Nephron progenitor cell (in vitro differentiated cells): ENCODE measurements at regions not wholly inside any gene's neighbourhood (a gene's known extent, or its start where the extent isn't known, plus 50 kb on each side); places are given as distances from the start of the nearest gene placed in this dataset.

ENCODE experiments used
- DNase-seq: peaks from one replicate; pipeline ENCODE4 v3.0.0; 2021
- H3K27ac Mint-ChIP-seq: 2 replicates; pipeline ENCODE4 v1.8.0; 2021; ENCODE audit warnings: mild to moderate bottlenecking, moderate library complexity, mixed read lengths
- H3K27me3 Mint-ChIP-seq: 2 replicates; pipeline ENCODE4 v1.8.0; 2021; ENCODE audit warnings: mild to moderate bottlenecking, low read depth, mixed read lengths; ENCODE audit not compliant: poor library complexity
- H3K36me3 Mint-ChIP-seq: 2 replicates; pipeline ENCODE4 v1.8.0; 2021; ENCODE audit warnings: low read depth, mixed read lengths
- H3K4me1 Mint-ChIP-seq: 2 replicates; pipeline ENCODE4 v1.8.0; 2021; ENCODE audit warnings: mixed read lengths
- H3K4me3 Mint-ChIP-seq: 2 replicates; pipeline ENCODE4 v1.8.0; 2021; ENCODE audit warnings: mild to moderate bottlenecking, moderate library complexity, mixed read lengths
- H3K9me3 Mint-ChIP-seq: 2 replicates; pipeline ENCODE4 v1.8.0; 2021; ENCODE audit warnings: mild to moderate bottlenecking, moderate library complexity, mixed read lengths
- TF ChIP-seq, protein P1 (sequence below): fragments of 200-600 bp; sonication (generic); IDR thresholded peaks from 2 replicates; pipeline ENCODE4 v1.5.0; 2021; ENCODE audit warnings: antibody characterized with exemption

DNA sequence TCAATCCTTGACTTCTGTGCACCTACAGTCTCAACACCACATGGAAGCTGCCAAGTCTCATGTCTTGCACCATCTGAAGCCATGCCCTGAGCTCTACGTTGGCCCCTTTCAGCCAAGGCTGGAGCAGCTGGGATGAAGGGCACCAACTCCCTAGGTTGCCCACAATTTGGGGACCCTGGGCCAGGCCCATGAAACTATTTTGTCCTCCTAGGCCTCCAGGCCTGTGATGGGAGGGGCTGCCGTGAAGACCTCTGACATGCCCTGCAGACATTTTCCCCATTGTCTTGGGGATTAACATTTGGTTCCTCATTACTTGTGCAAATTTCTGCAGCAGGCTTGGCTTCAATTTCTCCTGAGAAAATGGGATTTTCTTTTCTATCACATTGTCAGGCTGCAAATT is 285.1 kb downstream of the DTWD2 start:
- peaks cover 37% of the 10 kb centered on the region for H3K9me3 Mint-ChIP-seq
- peaks cover 31% of the 10 kb centered on the region for H3K36me3 Mint-ChIP-seq
- H3K27ac Mint-ChIP-seq, result no peak overlapping the region
- no peaks in the 10 kb centered on the region for H3K27me3 Mint-ChIP-seq
- TF ChIP-seq, protein P1, sequence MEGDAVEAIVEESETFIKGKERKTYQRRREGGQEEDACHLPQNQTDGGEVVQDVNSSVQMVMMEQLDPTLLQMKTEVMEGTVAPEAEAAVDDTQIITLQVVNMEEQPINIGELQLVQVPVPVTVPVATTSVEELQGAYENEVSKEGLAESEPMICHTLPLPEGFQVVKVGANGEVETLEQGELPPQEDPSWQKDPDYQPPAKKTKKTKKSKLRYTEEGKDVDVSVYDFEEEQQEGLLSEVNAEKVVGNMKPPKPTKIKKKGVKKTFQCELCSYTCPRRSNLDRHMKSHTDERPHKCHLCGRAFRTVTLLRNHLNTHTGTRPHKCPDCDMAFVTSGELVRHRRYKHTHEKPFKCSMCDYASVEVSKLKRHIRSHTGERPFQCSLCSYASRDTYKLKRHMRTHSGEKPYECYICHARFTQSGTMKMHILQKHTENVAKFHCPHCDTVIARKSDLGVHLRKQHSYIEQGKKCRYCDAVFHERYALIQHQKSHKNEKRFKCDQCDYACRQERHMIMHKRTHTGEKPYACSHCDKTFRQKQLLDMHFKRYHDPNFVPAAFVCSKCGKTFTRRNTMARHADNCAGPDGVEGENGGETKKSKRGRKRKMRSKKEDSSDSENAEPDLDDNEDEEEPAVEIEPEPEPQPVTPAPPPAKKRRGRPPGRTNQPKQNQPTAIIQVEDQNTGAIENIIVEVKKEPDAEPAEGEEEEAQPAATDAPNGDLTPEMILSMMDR, result no peak
- no peak for DNase-seq
- H3K4me1 Mint-ChIP-seq, result peaks cover 14% of the 10 kb centered on the region
- H3K4me3 Mint-ChIP-seq, result no peak overlapping the region

DNA sequence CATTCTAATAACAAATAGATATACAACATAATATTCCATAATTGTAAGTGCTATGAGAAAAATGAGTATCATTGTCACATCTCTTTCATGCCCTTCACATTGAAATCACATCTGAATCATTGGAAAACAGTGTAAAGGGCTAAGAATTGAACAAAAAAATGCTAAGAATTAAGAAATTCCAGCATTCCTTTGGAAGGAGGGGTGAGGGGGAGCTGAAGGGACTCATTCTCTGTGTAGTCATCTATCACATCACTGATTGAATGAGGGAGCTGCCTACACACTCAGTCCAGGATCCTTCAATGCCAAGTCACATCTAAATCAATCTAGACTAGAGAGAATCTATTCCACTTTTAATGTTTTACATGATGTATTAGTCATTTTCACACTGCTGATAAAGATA is 286.6 kb downstream of the DTWD2 start:
- H3K4me1 Mint-ChIP-seq, result peaks cover 14% of the 10 kb centered on the region
- no peak overlapping the region for H3K27ac Mint-ChIP-seq
- TF ChIP-seq, protein P1, result no peak
- no peaks in the 10 kb centered on the region for H3K27me3 Mint-ChIP-seq
- H3K36me3 Mint-ChIP-seq, result peaks cover 31% of the 10 kb centered on the region
- H3K9me3 Mint-ChIP-seq, result peaks cover 36% of the 10 kb centered on the region
- DNase-seq, result no peak
- H3K4me3 Mint-ChIP-seq, result no peak overlapping the region

DNA sequence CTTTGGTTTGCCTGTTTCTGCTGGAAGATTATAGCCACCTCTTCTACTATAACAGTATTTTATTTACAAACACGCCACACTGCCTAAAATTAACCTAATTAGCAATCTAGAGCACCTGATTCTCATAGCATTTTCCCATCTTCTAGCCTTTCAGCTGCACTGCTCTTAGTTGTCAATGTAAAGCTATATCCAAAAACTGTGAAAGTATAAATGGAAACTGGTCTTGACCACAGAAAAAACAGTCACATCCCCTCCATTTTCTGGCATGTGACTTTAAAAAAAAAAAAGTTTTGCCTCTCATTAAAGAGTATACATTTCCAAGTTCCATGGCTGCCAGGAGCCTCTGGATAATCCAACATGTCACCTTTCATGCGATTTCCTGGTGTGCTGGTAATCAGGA is 287.8 kb downstream of the DTWD2 start:
- H3K27me3 Mint-ChIP-seq, result no peaks in the 10 kb centered on the region
- no peak for DNase-seq
- H3K4me1 Mint-ChIP-seq, result peaks cover 6% of the 10 kb centered on the region
- no peak overlapping the region for H3K4me3 Mint-ChIP-seq
- TF ChIP-seq, protein P1, result no peak
- H3K9me3 Mint-ChIP-seq, result peaks cover 36% of the 10 kb centered on the region
- H3K36me3 Mint-ChIP-seq, result peaks cover 27% of the 10 kb centered on the region
- no peak overlapping the region for H3K27ac Mint-ChIP-seq

DNA sequence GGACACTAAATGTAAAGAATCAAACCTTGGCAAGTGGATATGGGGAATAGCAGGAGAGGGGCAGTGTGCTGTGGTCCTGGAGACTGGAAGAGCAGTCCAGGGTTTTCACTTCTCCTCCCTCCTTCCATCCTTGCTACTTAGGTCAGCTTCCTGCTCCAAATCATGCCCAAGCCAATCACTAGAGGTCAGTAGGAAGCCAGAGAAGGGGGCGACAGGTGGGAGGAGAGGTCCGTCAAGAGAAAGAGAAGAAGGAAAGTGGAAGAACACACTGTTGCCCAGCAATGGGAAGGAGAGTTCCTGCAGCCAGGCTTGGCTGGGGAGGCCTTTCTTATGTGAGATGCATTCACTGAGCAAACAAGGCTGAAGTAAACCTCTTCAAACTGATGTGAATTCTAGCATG is 289.6 kb downstream of the DTWD2 start:
- H3K27me3 Mint-ChIP-seq, result no peaks in the 10 kb centered on the region
- peaks cover 15% of the 10 kb centered on the region for H3K36me3 Mint-ChIP-seq
- H3K4me1 Mint-ChIP-seq, result peaks cover under 1% of the 10 kb centered on the region
- DNase-seq, result no peak
- no peak overlapping the region for H3K4me3 Mint-ChIP-seq
- peaks cover 24% of the 10 kb centered on the region for H3K9me3 Mint-ChIP-seq
- TF ChIP-seq, protein P1, result no peak
- H3K27ac Mint-ChIP-seq, result no peak overlapping the region

DNA sequence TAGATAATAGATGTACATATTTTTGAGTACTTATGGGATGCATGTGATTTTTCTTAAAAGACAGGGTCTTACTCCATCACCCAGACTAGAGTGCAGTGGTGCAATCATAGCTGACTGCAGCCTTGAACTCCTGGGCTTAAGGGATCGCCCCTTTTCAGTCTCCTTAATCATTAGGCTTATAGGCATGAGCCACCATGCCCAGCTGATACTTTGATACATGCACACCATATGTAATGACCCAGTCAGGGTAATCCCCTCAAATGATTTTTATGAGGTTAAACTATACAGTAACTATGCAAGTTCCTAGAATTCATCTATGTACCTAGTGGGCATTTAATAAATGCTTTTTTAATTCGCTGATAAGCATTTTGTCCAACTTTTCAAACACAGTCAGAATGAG is 292.3 kb downstream of the DTWD2 start:
- TF ChIP-seq, protein P1, result no peak
- no peak overlapping the region for H3K4me3 Mint-ChIP-seq
- H3K27ac Mint-ChIP-seq, result no peak overlapping the region
- no peaks in the 10 kb centered on the region for H3K9me3 Mint-ChIP-seq
- H3K36me3 Mint-ChIP-seq, result no peaks in the 10 kb centered on the region
- H3K4me1 Mint-ChIP-seq, result peaks cover 23% of the 10 kb centered on the region
- H3K27me3 Mint-ChIP-seq, result no peaks in the 10 kb centered on the region
- no peak for DNase-seq

DNA sequence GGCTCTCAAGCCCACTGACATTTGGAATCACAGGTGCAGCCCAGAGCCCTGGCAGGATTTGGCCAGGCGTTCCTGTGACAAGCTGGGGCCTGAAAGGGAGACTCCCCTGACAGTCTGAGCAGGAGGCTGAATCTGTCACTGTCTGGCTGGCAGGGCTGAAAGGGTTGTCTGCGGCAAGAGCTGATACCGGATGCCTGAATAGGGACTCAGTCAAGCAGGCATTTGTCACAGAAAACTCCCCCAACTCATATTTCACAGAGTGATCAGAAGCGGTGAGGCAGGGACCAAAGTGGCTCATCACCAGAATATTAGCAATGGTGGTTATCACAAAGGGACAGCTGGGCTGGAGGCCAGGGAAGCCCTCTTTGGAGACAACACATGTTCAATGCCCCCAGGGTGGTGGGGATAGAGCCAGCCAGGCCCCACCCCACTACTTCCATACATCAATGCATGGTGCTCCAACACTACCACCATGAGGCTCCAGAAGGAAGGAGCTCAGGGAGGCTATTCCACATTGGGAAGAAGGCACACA is 295.5 kb downstream of the DTWD2 start:
- no peak overlapping the region for H3K4me3 Mint-ChIP-seq
- H3K27me3 Mint-ChIP-seq, result no peaks in the 10 kb centered on the region
- no peaks in the 10 kb centered on the region for H3K9me3 Mint-ChIP-seq
- TF ChIP-seq, protein P1, result peak; percentile 28
- peaks cover 23% of the 10 kb centered on the region for H3K4me1 Mint-ChIP-seq
- H3K27ac Mint-ChIP-seq, result peak overlapping the region; percentile 94
- H3K36me3 Mint-ChIP-seq, result no peaks in the 10 kb centered on the region
- peak; percentile 49 for DNase-seq
